HG03558 (cell line): ENCODE measurements at regions not wholly inside any gene's neighbourhood (a gene's known extent, or its start where the extent isn't known, plus 50 kb on each side); places are given as distances from the start of the nearest gene placed in this dataset.
"Not testable (repeated sequence)": the region's sequence is repeated elsewhere in the genome, so short reads cannot be mapped to it uniquely, and the experiment has no call there.

ENCODE experiments used
- ATAC-seq: cut with Tn5 transposase; IDR thresholded peaks from one replicate; pipeline ENCODE4 v1.9.1; 2021; ENCODE audit warnings: moderate number of reproducible peaks; ENCODE audit not compliant: unreplicated experiment; ENCODE audit errors: extremely low read depth

GRCh38 chr14:56417173-56417572 is 162.4 kb upstream of the TMEM260 start:
- no peak for ATAC-seq

GRCh38 chr14:56419750-56420149 is 159.8 kb upstream of the TMEM260 start:
- ATAC-seq: no peak

GRCh38 chr14:56422221-56422620 is 157.4 kb upstream of the TMEM260 start:
- ATAC-seq: no peak

GRCh38 chr14:56422703-56423213 is 156.8 kb upstream of the TMEM260 start:
- no peak for ATAC-seq

- ATAC-seq: no peak
Observed at GRCh38 chr14:56423544-56423943, 156.1 kb upstream of the TMEM260 start.

DNA sequence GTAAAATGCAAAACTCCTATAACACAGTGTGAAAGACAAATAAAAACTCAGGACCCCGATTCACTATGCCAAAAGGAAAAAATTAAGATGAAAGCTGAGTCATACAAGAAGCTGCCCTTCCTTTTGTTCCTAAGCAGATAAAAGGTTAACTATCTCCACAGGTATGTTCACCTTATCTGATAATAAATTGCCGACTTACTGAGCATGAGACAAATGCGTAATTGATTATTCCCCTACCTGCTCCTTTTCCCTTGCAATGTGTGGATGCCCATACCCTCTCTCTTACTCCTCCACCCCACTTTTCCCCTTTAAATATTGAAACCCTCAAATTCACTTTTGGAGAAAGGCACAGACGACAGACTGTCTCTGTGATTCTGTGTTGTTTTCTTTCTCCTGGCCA is 148.6 kb upstream of the TMEM260 start:
- no peak for ATAC-seq

DNA sequence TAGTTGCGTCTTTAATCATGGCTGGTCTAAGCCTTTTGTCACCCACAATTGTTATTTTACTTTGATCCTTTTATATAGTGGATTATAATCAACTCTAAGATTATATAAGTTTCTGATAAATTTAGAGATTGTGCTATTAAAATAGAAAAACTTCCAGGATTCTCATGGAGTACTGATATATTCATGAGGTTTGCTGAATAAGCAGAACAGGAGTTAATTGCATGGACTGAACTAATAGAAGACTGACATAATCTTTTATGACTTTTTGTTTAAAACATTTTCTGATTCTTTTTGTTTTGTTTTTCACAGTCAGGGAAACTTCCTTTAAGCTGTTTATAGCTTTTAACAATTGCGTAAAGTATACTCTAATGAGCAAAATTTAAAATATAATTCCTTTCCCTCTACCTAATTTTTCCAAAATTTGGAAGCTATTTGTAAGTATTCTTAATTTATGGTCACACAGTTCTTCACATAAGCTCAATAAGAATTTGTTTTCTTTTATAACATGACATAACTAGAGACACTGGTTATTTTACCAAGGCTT is 129.9 kb upstream of the TMEM260 start:
- ATAC-seq: no peak

DNA sequence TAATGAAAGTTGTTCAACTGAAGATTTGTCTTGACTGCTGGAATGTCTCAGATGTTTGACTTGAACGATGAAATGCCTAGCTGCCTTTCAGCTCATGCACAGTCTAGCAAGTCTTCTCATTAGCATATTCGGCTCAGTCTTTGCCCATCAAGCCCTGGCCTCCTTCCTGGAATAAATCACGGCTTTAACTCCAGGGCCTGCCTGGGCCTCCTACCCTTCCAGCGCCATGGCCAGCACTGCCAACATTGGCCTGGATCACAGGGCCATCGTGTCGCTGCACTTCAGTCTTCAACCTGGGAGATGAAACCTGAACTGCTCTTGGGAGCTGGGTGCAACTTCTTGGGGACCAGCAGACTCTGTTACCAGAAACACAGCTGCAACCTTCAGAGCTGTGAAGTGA is 126.7 kb upstream of the TMEM260 start:
- no peak for ATAC-seq

DNA sequence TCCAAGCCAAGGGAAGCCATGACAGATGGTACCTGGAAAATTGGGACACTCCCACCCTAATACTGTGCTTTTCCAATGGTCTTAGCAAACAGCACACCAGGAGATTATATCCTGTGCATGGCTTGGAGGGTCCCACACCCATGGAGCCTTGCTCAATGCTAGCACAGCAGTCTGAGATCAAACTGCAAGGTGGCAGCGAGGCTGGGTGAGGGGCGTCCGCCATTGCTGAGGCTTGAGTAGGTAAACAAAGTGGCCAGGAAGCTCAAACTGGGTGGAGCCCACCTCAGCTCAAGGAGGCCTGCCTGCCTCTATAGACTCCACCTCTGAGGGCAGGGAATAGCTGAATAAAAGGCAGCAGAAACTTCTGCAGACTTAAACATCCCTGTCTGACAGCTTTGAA is 124.9 kb upstream of the TMEM260 start:
- not testable (repeated sequence) for ATAC-seq

GRCh38 chr14:56460469-56460868 is 119.1 kb upstream of the TMEM260 start:
- ATAC-seq: no peak

GRCh38 chr14:56461276-56462275 is 118.0 kb upstream of the TMEM260 start:
- no peak for ATAC-seq

DNA sequence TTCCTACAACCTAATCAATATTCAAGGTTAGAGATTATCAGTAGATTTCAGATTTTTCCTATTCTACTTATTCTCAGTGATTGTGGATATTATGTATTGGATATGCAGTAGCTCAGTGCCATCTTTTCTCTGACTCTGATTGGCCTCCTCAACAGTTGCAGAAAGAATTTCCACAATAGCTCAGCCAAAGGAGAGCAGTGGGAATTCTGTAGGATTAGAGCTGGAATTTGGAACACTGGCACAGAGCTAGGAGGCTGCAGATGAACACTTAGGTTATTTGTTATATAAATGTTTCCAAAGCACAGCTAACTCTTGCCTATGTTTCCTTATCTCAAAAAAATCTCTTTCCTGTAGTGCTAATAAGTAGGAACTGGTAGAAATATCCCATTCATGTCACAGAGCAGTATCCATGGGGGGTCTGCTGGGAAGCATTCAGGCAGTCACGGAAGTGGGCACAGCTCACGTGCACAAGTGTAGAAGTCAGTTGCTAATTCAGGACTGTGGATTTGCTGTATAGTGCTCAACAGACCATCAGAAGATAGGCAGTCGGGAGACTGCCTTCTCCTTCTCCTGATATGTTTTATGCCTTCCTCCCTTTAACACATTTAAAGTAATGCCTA is 116.2 kb upstream of the TMEM260 start:
- no peak for ATAC-seq

DNA sequence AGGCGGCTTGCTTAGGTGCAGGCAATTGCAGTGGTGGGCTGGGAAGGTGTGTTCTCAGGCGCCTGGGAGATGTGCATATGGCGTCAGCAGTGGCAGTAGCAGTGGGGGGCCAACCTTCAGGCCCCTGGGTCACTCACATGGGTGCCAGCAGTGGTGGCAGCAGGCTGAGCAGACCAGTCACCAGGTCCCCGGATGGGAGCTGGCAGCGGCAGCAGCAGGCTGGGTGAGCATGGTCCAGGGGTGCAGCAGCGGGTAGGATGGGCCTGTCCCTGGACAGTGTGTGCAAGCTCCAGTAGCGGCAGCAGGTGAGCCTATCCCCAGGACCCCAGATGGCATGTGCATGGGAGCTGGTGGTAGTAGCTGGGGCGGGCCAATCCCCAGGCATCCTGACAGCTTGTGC is 108.5 kb upstream of the TMEM260 start:
- no peak for ATAC-seq

GRCh38 chr14:56474419-56475022 is 105.1 kb upstream of the TMEM260 start:
- ATAC-seq: no peak

DNA sequence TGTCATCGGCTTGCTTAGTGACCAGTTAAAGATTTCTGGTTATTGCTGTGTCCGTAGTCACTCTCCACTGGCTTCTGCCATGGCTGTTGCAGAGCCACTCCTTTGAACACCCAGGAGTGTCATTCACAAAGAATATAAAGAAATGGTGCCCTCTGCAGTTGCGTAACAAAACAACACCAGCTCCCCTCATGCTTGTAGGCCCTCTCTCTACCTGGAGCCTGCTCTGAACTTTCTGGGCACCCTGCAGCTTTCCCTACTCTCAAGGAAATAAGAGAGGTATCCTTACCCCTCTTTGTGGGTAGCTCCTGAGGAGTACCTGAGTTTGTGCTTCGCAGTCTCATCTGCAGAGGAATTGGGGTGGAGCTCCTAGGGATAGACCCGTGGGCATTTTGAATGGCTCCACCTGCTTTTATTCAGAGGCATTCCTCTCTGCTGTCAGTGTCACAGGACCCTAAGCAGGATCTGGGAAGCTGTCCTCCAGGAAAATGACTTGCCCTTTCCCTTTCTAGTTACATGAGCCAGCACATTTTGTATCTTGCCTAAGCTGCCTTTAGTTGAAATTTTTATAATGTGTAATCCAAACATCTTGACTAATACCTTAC is 97.2 kb upstream of the TMEM260 start:
- no peak for ATAC-seq

- ATAC-seq: no peak
Observed at GRCh38 chr14:56487090-56487667, 92.4 kb upstream of the TMEM260 start.

- no peak for ATAC-seq
Observed at GRCh38 chr14:56487761-56488160, 91.8 kb upstream of the TMEM260 start.

DNA sequence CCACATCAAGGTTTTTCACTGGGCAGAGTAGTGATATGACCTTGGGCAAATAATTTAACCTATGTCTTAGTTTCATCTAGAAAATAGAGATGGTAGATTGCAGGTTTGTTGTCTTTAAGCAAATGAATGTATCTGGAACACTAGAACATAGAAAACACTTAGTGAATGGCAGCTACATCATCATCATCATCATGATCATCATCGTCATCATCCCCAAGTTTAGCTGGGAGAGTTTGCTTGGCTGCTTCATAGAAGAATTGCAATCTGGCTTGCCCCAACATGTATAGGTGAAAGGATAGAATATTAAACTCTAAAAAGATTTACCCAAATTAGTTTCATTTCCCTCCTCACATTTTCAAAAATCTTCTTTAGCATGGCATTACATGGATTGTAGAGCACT is 91.3 kb upstream of the TMEM260 start:
- no peak for ATAC-seq

DNA sequence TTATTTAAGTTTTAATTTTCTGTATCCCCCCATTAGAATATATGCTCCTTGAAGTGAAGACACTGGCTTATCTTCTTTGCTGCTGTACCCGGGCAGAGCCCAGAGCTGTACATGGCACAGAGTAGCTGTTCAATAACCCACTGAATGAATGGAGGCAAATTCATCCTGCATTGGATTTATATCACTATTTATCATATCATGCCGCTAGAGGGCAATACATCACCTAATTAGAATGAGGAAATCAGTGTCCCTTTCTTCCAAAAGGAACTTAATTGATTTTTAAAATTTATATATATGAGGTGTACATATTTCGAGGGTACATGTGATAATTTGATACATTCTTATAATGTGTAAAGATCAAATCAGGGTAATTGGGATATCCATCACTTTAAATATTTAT is 89.2 kb upstream of the TMEM260 start:
- no peak for ATAC-seq
